SK-N-SH (cell line): ENCODE measurements at regions not wholly inside any gene's neighbourhood (a gene's known extent, or its start where the extent isn't known, plus 50 kb on each side); places are given as distances from the start of the nearest gene placed in this dataset.

ENCODE experiments used
- CTCF ChIA-PET: fragments of 300-600, 350-600 bp; formaldehyde crosslinking; extraction: SDS; loops from one replicate; lab custom pipeline; 2021; lab: Yijun Ruan, JAX
- POLR2A ChIA-PET: fragments of 350-600 bp; sonication (Branson Sonifier 250); formaldehyde crosslinking; extraction: SDS; loops from one replicate; lab custom pipeline; 2020; ENCODE audit warnings: antibody characterized with exemption, inconsistent platforms; lab: Yijun Ruan, JAX
- DNase-seq: peaks from one replicate; pipeline ENCODE4 v3.0.0; 2012
- H2AFZ ChIP-seq: fragments of 200-600 bp; sonication (generic); 2 replicates; pipeline ENCODE4 v1.8.1; 2016; ENCODE audit warnings: antibody characterized with exemption, mild to moderate bottlenecking, low read depth
- H3F3A ChIP-seq: fragments of 200-600 bp; sonication (generic); replicated peaks from 2 replicates; pipeline ENCODE3; 2016; ENCODE audit warnings: antibody characterized with exemption, mild to moderate bottlenecking; ENCODE audit not compliant: insufficient read depth
- H3K27ac ChIP-seq, 2 experiments: fragments of 200-500 bp in 1 of 2; fragments of 200-600 bp in 1 of 2; sonication (Bioruptor generic) in 1 of 2; sonication (generic), shearing (Covaris generic) in 1 of 2; 2 replicates each; pipeline versions ENCODE4 v1.5.1 to v1.6.1; 2014 to 2016; ENCODE audit warnings: low read depth in 2 of 2, inconsistent platforms in 1 of 2, low read length in 1 of 2, mild to moderate bottlenecking in 1 of 2, mixed read lengths in 1 of 2
- H3K27me3 ChIP-seq: fragments of 200-600 bp; sonication (generic), shearing (Covaris generic); 2 replicates; pipeline ENCODE4 v1.6.1; 2016; ENCODE audit warnings: mixed run types; ENCODE audit not compliant: insufficient read depth
- H3K36me3 ChIP-seq, 2 experiments: fragments of 200-500 bp in 1 of 2; fragments of 200-600 bp in 1 of 2; sonication (Bioruptor generic) in 1 of 2; sonication (generic) in 1 of 2; replicated peaks in 1 of 2; 2 replicates each; pipeline versions ENCODE3 to v1.5.1; 2014 to 2016; ENCODE audit warnings: low read length in 1 of 2, mild to moderate bottlenecking in 1 of 2; ENCODE audit not compliant: insufficient read depth in 2 of 2, control insufficient read depth in 1 of 2
- H3K4me1 ChIP-seq, 2 experiments: fragments of 200-500 bp in 1 of 2; fragments of 200-600 bp in 1 of 2; sonication (Bioruptor generic) in 1 of 2; sonication (generic), shearing (Covaris generic) in 1 of 2; 2 replicates each; pipeline versions ENCODE4 v1.5.1 to v1.6.1; 2014 to 2016; ENCODE audit warnings: low read depth in 1 of 2, low read length in 1 of 2, mixed run types in 1 of 2; ENCODE audit not compliant: insufficient read depth in 2 of 2, control insufficient read depth in 1 of 2
- H3K4me2 ChIP-seq: fragments of 200-600 bp; sonication (generic), shearing (Covaris generic); 2 replicates; pipeline ENCODE4 v1.6.1; 2017; ENCODE audit warnings: mixed run types
- H3K4me3 ChIP-seq, 2 experiments: fragments of 200-500 bp in 1 of 2; fragments of 200-600 bp in 1 of 2; sonication (Bioruptor generic) in 1 of 2; sonication (generic), shearing (Covaris generic) in 1 of 2; 2 replicates each; pipeline versions ENCODE4 v1.5.1 to v1.8.1; 2014 to 2016; ENCODE audit warnings: low read depth in 2 of 2, inconsistent platforms in 1 of 2, low read length in 1 of 2, mild to moderate bottlenecking in 1 of 2, mixed read lengths in 1 of 2, moderate library complexity in 1 of 2
- H3K79me2 ChIP-seq: fragments of 200-600 bp; sonication (generic); 2 replicates; pipeline ENCODE4 v1.8.1; 2017; ENCODE audit warnings: mild to moderate bottlenecking; ENCODE audit not compliant: insufficient read depth
- H3K9ac ChIP-seq: fragments of 200-600 bp; sonication (generic); 2 replicates; pipeline ENCODE4 v1.6.1; 2017; ENCODE audit warnings: mixed run types
- H3K9me2 ChIP-seq: fragments of 200-600 bp; sonication (generic); 2 replicates; pipeline ENCODE4 v1.6.1; 2017; ENCODE audit warnings: mixed run types
- H3K9me3 ChIP-seq: fragments of 200-600 bp; sonication (generic); 2 replicates; pipeline ENCODE4 v1.6.1; 2017; ENCODE audit warnings: mixed run types, mild to moderate bottlenecking, moderate library complexity
- H4K20me1 ChIP-seq: fragments of 200-600 bp; sonication (generic); 2 replicates; pipeline ENCODE4 v1.6.1; 2017; ENCODE audit warnings: mild to moderate bottlenecking, mixed run types; ENCODE audit not compliant: insufficient read depth
- EZH2phosphoT487 ChIP-seq: fragments of 200-600 bp; sonication (generic); IDR thresholded peaks from 2 replicates; pipeline ENCODE4 v1.6.1; 2017; ENCODE audit warnings: low read depth, mixed run types, mild to moderate bottlenecking, antibody characterized with exemption, moderate library complexity, borderline replicate concordance
- FOXJ3 ChIP-seq: sonication (generic); formaldehyde crosslinking; IDR thresholded peaks from 2 replicates; pipeline ENCODE4 v1.5.1; 2020; ENCODE audit warnings: mild to moderate bottlenecking, missing genetic modification reagents
- IRF3 ChIP-seq: fragments of 150-350 bp; IDR thresholded peaks from 2 replicates; pipeline ENCODE4 v1.6.1; 2016; ENCODE audit warnings: mild to moderate bottlenecking, low read depth, low read length
- PBX3 ChIP-seq: IDR thresholded peaks from 2 replicates; pipeline ENCODE4; 2012
- POLR2AphosphoS5 ChIP-seq: IDR thresholded peaks from 2 replicates; pipeline ENCODE4 v1.6.1; 2012; ENCODE audit warnings: low read depth, low read length
- RAD21 ChIP-seq: IDR thresholded peaks from 2 replicates; pipeline ENCODE4 v1.6.1; 2012; ENCODE audit warnings: mild to moderate bottlenecking, low read length
- RCOR1 ChIP-seq: fragments of 150-350 bp; IDR thresholded peaks from 2 replicates; pipeline ENCODE4 v1.6.1; 2017; ENCODE audit warnings: antibody characterized with exemption, low read length
- REST ChIP-seq: IDR thresholded peaks from 2 replicates; pipeline ENCODE4 v1.6.1; 2012; ENCODE audit warnings: mild to moderate bottlenecking, low read depth, low read length, moderate library complexity
- RXRA ChIP-seq: IDR thresholded peaks from 2 replicates; pipeline ENCODE4 v1.4.0; 2012; ENCODE audit warnings: low read depth, mild to moderate bottlenecking, borderline replicate concordance
- TCF12 ChIP-seq: IDR thresholded peaks from 2 replicates; pipeline ENCODE4 v1.4.0; 2012
- TEAD4 ChIP-seq: IDR thresholded peaks from 2 replicates; pipeline ENCODE4 v1.4.0; 2012; ENCODE audit warnings: mild to moderate bottlenecking, borderline replicate concordance; ENCODE audit not compliant: insufficient read depth
- USF1 ChIP-seq: IDR thresholded peaks from 2 replicates; pipeline ENCODE4 v1.4.0; 2012; ENCODE audit warnings: low read depth, borderline replicate concordance
- USF2 ChIP-seq: fragments of 150-350 bp; IDR thresholded peaks from 2 replicates; pipeline ENCODE4 v1.6.1; 2017; ENCODE audit warnings: antibody characterized with exemption, low read length, low read depth, borderline replicate concordance
- WGBS: methylation state at CpG from one replicate; pipeline ENCODE4 v1.1.6; 2017; ENCODE audit warnings: low lambda C conversion rate; 5-methylcytosine and 5-hydroxymethylcytosine counted together

DNA sequence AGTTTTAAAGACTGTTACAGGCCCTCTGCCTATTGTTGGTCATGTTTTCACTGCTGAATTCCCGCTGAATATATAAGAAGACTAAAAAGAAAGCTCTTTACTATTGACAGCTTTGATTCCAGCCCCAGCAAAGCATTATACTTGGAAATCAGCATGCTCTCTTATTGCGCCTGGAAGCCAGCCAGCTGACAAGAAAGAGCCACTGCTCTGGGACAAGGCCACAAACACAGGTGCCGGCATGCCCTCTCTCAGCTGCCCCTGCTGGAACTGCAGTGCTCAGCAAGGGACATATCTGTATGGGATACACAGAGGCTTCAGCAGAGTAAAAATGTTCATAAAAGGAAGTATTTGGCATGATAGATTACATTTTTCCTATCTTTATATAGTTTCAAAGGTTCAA is 523.9 kb downstream of the ADRA2A start (continued):
- TF ChIP-seq IRF3, result no peak
- no peak for TF ChIP-seq RAD21
- no peak for TF ChIP-seq TEAD4
- TF ChIP-seq, all 33 proteins: peak for 0

GRCh38 chr10:111612273-111612672 is 535.4 kb downstream of the ADRA2A start:
- no peaks in the 10 kb centered on the region for H3K27me3 ChIP-seq

More at GRCh38 chr10:111612273-111612672, 535.4 kb downstream of the ADRA2A start:
- H4K20me1 ChIP-seq, result no peaks in the 10 kb centered on the region
- no peaks in the 10 kb centered on the region for H3K36me3 ChIP-seq
- H3K9me2 ChIP-seq, result no peaks in the 10 kb centered on the region
- H3K9ac ChIP-seq, result no peak overlapping the region
- no peaks in the 10 kb centered on the region for H3K4me1 ChIP-seq
- H3F3A ChIP-seq, result no peaks in the 10 kb centered on the region
- H3K4me2 ChIP-seq, result no peak overlapping the region
- CTCF ChIA-PET, result interaction anchor here (1.0 to 1.4 kb wide), 3 partner anchors 12 to 14 kb away, joined by 3 to 6 read pairs (median 4); no protein-coding TSS in a partner anchor
- H3K79me2 ChIP-seq, result no peaks in the 10 kb centered on the region
- TF ChIP-seq RXRA, result no peak
- no peak for TF ChIP-seq FOXJ3 (CRISPR knock-in tag)
- TF ChIP-seq TEAD4, result no peak
- TF ChIP-seq USF2, result no peak
- no peak for TF ChIP-seq TCF12
- TF ChIP-seq REST, result no peak
- TF ChIP-seq POLR2AphosphoS5, result no peak
- TF ChIP-seq RCOR1, result no peak
- no peak for TF ChIP-seq EZH2phosphoT487
- no peak for TF ChIP-seq USF1
- TF ChIP-seq PBX3, result no peak
- TF ChIP-seq, all 33 proteins: peak for 0
- no peak for DNase-seq
- Histone ChIP-seq H2AFZ (no peak overlapping the region), H3K4me3 (no peak overlapping the region), H3K27ac (no peak overlapping the region), H3K9me3 (no peaks in the 10 kb centered on the region)
- POLR2A ChIA-PET, result no interaction called here
- WGBS, result 16% methylated on average over 1 of the region's 1 CpG
